Activated CD8-positive, alpha-beta T cell treated with anti-CD3 and anti-CD28 coated beads for 36 hours (primary cell): ENCODE measurements at regions not wholly inside any gene's neighbourhood (a gene's known extent, or its start where the extent isn't known, plus 50 kb on each side); places are given as distances from the start of the nearest gene placed in this dataset.

Experiments used
- ATAC-seq: fragments of 200-7000 bp; cut with Tn5 transposase; one replicate; pipeline ENCODE4 v1.10.0; 2021; ENCODE audit warnings: mild to moderate bottlenecking, moderate library complexity
- CTCF ChIA-PET: fragments of 350-600 bp; sonication (Branson Sonifier 250); formaldehyde crosslinking; loops from one replicate; lab custom pipeline; 2021; ENCODE audit warnings: antibody characterized with exemption; lab: Charles Lee
- POLR2A ChIA-PET: fragments of 350-600 bp; sonication (Branson Sonifier 250); formaldehyde crosslinking; loops from one replicate; lab custom pipeline; 2021; ENCODE audit warnings: antibody characterized with exemption; lab: Charles Lee
- DNase-seq: peaks from one replicate; pipeline ENCODE4 v3.0.0-alpha.2; 2020
- H3K27ac Mint-ChIP-seq: one replicate; pipeline ENCODE4 v1.8.0; 2021; ENCODE audit warnings: mild to moderate bottlenecking, mixed read lengths
- H3K27me3 Mint-ChIP-seq: one replicate; pipeline ENCODE4 v1.8.0; 2021; ENCODE audit warnings: mixed read lengths
- H3K36me3 Mint-ChIP-seq: one replicate; pipeline ENCODE4 v1.8.0; 2021; ENCODE audit warnings: low read depth, mixed read lengths
- H3K4me1 Mint-ChIP-seq: one replicate; pipeline ENCODE4 v1.8.0; 2021; ENCODE audit warnings: low read depth, mixed read lengths
- H3K4me3 Mint-ChIP-seq: one replicate; pipeline ENCODE4 v1.8.0; 2021; ENCODE audit warnings: mild to moderate bottlenecking, moderate library complexity, mixed read lengths
- H3K9me3 Mint-ChIP-seq: one replicate; pipeline ENCODE4 v1.8.0; 2021; ENCODE audit warnings: mixed read lengths
- intact Hi-C: fragments of 100-400 bp; cut with micrococcal nuclease; formaldehyde crosslinking; loops from one replicate; pipeline ENCODE4 v1.10.0; 2022
- TF ChIP-seq, protein P1 (sequence below): fragments of 200-600 bp; IDR thresholded peaks from one replicate; pipeline ENCODE4 v1.8.0; 2022; ENCODE audit warnings: antibody characterized with exemption, mild to moderate bottlenecking

- no peak overlapping the region for H3K27ac Mint-ChIP-seq
- ChIA-PET POLR2A (no interaction called here), CTCF (interaction anchor here (1.4 to 5.7 kb wide), 3 partner anchors 65 to 467 kb away, joined by 3 to 25 read pairs (median 6); no protein-coding TSS in a partner anchor)
- DNase-seq (no peak), ATAC-seq (no peak)
- no peaks in the 10 kb centered on the region for H3K27me3 Mint-ChIP-seq
- intact Hi-C loops = no loop called here
- TF ChIP-seq, protein P1, sequence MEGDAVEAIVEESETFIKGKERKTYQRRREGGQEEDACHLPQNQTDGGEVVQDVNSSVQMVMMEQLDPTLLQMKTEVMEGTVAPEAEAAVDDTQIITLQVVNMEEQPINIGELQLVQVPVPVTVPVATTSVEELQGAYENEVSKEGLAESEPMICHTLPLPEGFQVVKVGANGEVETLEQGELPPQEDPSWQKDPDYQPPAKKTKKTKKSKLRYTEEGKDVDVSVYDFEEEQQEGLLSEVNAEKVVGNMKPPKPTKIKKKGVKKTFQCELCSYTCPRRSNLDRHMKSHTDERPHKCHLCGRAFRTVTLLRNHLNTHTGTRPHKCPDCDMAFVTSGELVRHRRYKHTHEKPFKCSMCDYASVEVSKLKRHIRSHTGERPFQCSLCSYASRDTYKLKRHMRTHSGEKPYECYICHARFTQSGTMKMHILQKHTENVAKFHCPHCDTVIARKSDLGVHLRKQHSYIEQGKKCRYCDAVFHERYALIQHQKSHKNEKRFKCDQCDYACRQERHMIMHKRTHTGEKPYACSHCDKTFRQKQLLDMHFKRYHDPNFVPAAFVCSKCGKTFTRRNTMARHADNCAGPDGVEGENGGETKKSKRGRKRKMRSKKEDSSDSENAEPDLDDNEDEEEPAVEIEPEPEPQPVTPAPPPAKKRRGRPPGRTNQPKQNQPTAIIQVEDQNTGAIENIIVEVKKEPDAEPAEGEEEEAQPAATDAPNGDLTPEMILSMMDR = no peak
- peaks cover 17% of the 10 kb centered on the region for H3K36me3 Mint-ChIP-seq
- no peak overlapping the region for H3K4me3 Mint-ChIP-seq
- peaks cover 39% of the 10 kb centered on the region for H3K4me1 Mint-ChIP-seq
- no peaks in the 10 kb centered on the region for H3K9me3 Mint-ChIP-seq
These were observed 64.8 kb downstream of the ARHGAP35 start for GRCh38 chr19:46925548-46925950.

GRCh38 chr19:46926170-46927071 is 65.6 kb downstream of the ARHGAP35 start:
- TF ChIP-seq, protein P1 = no peak
- ATAC-seq (no peak), DNase-seq (no peak)
- ChIA-PET POLR2A (interaction anchor here (0.6 kb wide), 1 partner anchor 903 kb away, joined by 3 read pairs; the partner anchor contains the start of gene PGLYRP1), CTCF (interaction anchor here (0.7 to 5.7 kb wide), 6 partner anchors 13 to 466 kb away, joined by 3 to 25 read pairs (median 4); no protein-coding TSS in a partner anchor)
- H3K36me3 Mint-ChIP-seq = peaks cover 9% of the 10 kb centered on the region
- no peak overlapping the region for H3K4me3 Mint-ChIP-seq
- H3K27ac Mint-ChIP-seq = no peak overlapping the region
- no peaks in the 10 kb centered on the region for H3K27me3 Mint-ChIP-seq
- peaks cover 47% of the 10 kb centered on the region for H3K4me1 Mint-ChIP-seq
- no peaks in the 10 kb centered on the region for H3K9me3 Mint-ChIP-seq
- intact Hi-C loops = no loop called here

GRCh38 chr19:46927106-46927505 is 66.3 kb downstream of the ARHGAP35 start:
- no peak for DNase-seq
- POLR2A ChIA-PET = interaction anchor here (0.6 kb wide), 1 partner anchor 21 kb away, joined by 3 read pairs; no protein-coding TSS in a partner anchor
- no peaks in the 10 kb centered on the region for H3K27me3 Mint-ChIP-seq
- ATAC-seq = no peak
- peaks cover 48% of the 10 kb centered on the region for H3K4me1 Mint-ChIP-seq
- intact Hi-C loops = no loop called here
- CTCF ChIA-PET = interaction anchor here (0.7 to 5.7 kb wide), 7 partner anchors 13 to 389 kb away, joined by 3 to 25 read pairs (median 3); no protein-coding TSS in a partner anchor
- no peaks in the 10 kb centered on the region for H3K9me3 Mint-ChIP-seq
- peaks cover 8% of the 10 kb centered on the region for H3K36me3 Mint-ChIP-seq
- H3K4me3 Mint-ChIP-seq = no peak overlapping the region
- TF ChIP-seq, protein P1 = no peak
- no peak overlapping the region for H3K27ac Mint-ChIP-seq

DNA sequence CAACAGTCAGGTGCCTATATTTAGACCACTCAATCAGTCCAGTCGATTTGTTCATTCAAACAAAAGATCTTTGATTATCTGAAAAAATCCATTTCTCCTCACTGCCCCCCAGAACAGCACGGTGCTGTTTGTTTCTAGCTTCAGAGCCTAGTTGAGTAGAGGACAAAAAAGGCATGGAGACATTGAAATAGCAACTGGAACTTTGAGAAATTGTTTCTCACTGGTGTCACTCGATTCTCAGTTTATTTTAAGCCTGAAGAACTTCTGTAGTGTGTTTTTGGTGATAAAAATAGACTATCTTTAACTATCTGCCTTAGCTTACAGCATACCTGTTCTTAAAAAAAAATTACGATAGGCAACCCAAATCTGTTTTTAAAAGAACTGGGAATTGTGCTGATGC is 67.1 kb downstream of the ARHGAP35 start:
- Mint-ChIP-seq H3K9me3 (no peaks in the 10 kb centered on the region), H3K4me1 (peaks cover 44% of the 10 kb centered on the region), H3K36me3 (no peaks in the 10 kb centered on the region), H3K27ac (peak overlapping the region; percentile 14), H3K4me3 (no peak overlapping the region), H3K27me3 (no peaks in the 10 kb centered on the region)
- ChIA-PET POLR2A (interaction anchor here (0.6 kb wide), 1 partner anchor 20 kb away, joined by 3 read pairs; no protein-coding TSS in a partner anchor), CTCF (interaction anchor here (0.8 to 5.7 kb wide), 4 partner anchors 14 to 390 kb away, joined by 3 to 25 read pairs (median 3); no protein-coding TSS in a partner anchor)
- DNase-seq = no peak
- ATAC-seq = no peak
- intact Hi-C loops = no loop called here
- TF ChIP-seq, protein P1 = no peak
